Keratinocyte (primary cell): ENCODE measurements at regions not wholly inside any gene's neighbourhood (a gene's known extent, or its start where the extent isn't known, plus 50 kb on each side); places are given as distances from the start of the nearest gene placed in this dataset.

Experiments
- DNase-seq: peaks from one replicate; pipeline ENCODE4 v3.0.0-alpha.2; 2011; ENCODE audit warnings: low read depth, missing footprints, low spot score
- FAIRE-seq: peaks from 2 replicates; lab custom pipeline; 2011; peaks lifted over from hg19 to GRCh38; lab: Jason Lieb, UNC
- H2AFZ ChIP-seq: 2 replicates; pipeline ENCODE4 v1.6.0; 2012; ENCODE audit warnings: low read length, control low read depth, inconsistent platforms; ENCODE audit not compliant: control insufficient read depth
- H3K27ac ChIP-seq: 2 replicates; pipeline ENCODE4 v1.5.1; 2011; ENCODE audit warnings: low read length; ENCODE audit not compliant: control insufficient read depth, insufficient read depth
- H3K27me3 ChIP-seq: 3 replicates; pipeline ENCODE4 v1.6.0; 2011; ENCODE audit warnings: low read length; ENCODE audit not compliant: control insufficient read depth, insufficient read depth; ENCODE audit errors: extremely low read depth
- H3K36me3 ChIP-seq, 2 experiments: 2 replicates in 1 of 2; 3 replicates in 1 of 2; pipeline ENCODE4 v1.5.1; 2011; ENCODE audit warnings: low read length in 2 of 2, mild to moderate bottlenecking in 1 of 2; ENCODE audit not compliant: control insufficient read depth in 2 of 2, insufficient read depth in 2 of 2; ENCODE audit errors: extremely low read depth in 1 of 2
- H3K4me1 ChIP-seq: 3 replicates; pipeline ENCODE4 v1.5.1; 2011; ENCODE audit warnings: low read length; ENCODE audit not compliant: control insufficient read depth, insufficient read depth; ENCODE audit errors: extremely low read depth
- H3K4me2 ChIP-seq: 3 replicates; pipeline ENCODE4 v1.6.0; 2011; ENCODE audit warnings: low read depth, low read length; ENCODE audit not compliant: control insufficient read depth, insufficient read depth; ENCODE audit errors: extremely low read depth
- H3K4me3 ChIP-seq, 3 experiments: fragments of 200-600 bp in 1 of 3; sonication (generic) in 1 of 3; 2 replicates in 2 of 3; 3 replicates in 1 of 3; pipeline ENCODE4 v1.5.1; 2011 to 2016; ENCODE audit warnings: low read length in 3 of 3, mild to moderate bottlenecking in 3 of 3, control low read depth in 2 of 3, inconsistent platforms in 1 of 3, low read depth in 1 of 3, mixed read lengths in 1 of 3, mixed run types in 1 of 3, moderate library complexity in 1 of 3; ENCODE audit not compliant: control insufficient read depth in 2 of 3, insufficient read depth in 2 of 3; ENCODE audit errors: extremely low read depth in 1 of 3
- H3K79me2 ChIP-seq: 2 replicates; pipeline ENCODE4 v1.6.0; 2012; ENCODE audit warnings: low read length; ENCODE audit not compliant: control insufficient read depth, insufficient read depth
- H3K9ac ChIP-seq: 3 replicates; pipeline ENCODE4 v1.6.0; 2011; ENCODE audit warnings: low read length; ENCODE audit not compliant: control insufficient read depth, insufficient read depth; ENCODE audit errors: extremely low read depth
- H3K9me1 ChIP-seq: 3 replicates; pipeline ENCODE4 v1.6.0; 2011; ENCODE audit warnings: low read length; ENCODE audit not compliant: control insufficient read depth, insufficient read depth; ENCODE audit errors: extremely low read depth
- H3K9me3 ChIP-seq: 2 replicates; pipeline ENCODE4 v1.5.1; 2012; ENCODE audit warnings: low read depth, low read length; ENCODE audit not compliant: control insufficient read depth
- H4K20me1 ChIP-seq: 3 replicates; pipeline ENCODE4 v1.6.0; 2011; ENCODE audit warnings: low read length; ENCODE audit not compliant: control insufficient read depth, insufficient read depth; ENCODE audit errors: extremely low read depth
- EZH2 ChIP-seq: IDR thresholded peaks from one replicate; pipeline ENCODE4 v1.6.1; 2012; ENCODE audit warnings: inconsistent platforms, mild to moderate bottlenecking, low read length, moderate library complexity
- dilution Hi-C: fragments of 300-500 bp; cut with MboI; formaldehyde crosslinking; loops from one replicate; pipeline ENCODE4 v1.7.0; 2020; ENCODE audit warnings: low sequenced_read_pairs; ENCODE audit not compliant: extremely low pct_ligation_motif_present
- TF ChIP-seq, protein P1 (sequence below), 3 experiments: IDR thresholded peaks in 1 of 3; conservative IDR thresholded peaks in 1 of 3; optimal IDR thresholded peaks in 1 of 3; 2 replicates in 2 of 3; 3 replicates in 1 of 3; pipeline versions ENCODE3 to v1.5.1; 2011; ENCODE audit warnings: low read length in 3 of 3, mild to moderate bottlenecking in 3 of 3, moderate library complexity in 2 of 3, control low read depth in 1 of 3, inconsistent platforms in 1 of 3; ENCODE audit not compliant: insufficient read depth in 2 of 3; ENCODE audit errors: extremely low read depth in 1 of 3

DNA sequence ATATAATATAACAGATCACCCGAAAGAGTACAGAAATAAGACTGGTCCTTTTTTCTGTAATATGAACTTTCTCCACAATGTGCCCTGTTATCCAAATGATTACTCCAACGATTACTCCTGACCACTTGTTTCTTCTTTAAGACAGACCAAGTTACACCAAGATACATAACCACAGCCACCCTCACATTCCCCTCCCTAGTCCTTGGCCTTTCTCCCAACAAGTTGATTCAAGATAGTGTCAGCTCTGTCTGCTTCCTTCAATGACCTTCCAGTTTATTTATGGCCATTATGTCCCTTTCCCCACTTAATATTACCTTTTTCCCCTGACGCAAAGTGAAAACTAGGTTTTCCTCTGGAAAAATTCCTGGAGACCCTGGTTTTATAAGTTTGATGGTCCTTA lies 397.2 kb downstream of the FAM47B start:
- Histone ChIP-seq H3K36me3 (no peaks in the 10 kb centered on the region), H3K9me3 (no peaks in the 10 kb centered on the region), H4K20me1 (no peaks in the 10 kb centered on the region), H3K9ac (no peak overlapping the region), H2AFZ (no peak overlapping the region), H3K9me1 (no peaks in the 10 kb centered on the region), H3K4me1 (no peaks in the 10 kb centered on the region), H3K4me2 (no peak overlapping the region), H3K4me3 (no peak overlapping the region), H3K27ac (no peak overlapping the region), H3K79me2 (no peaks in the 10 kb centered on the region), H3K27me3 (no peaks in the 10 kb centered on the region)
- dilution Hi-C loops = no loop called here
- DNase-seq = no peak
- no peak for FAIRE-seq
- no peak for TF ChIP-seq EZH2
- TF ChIP-seq, protein P1, sequence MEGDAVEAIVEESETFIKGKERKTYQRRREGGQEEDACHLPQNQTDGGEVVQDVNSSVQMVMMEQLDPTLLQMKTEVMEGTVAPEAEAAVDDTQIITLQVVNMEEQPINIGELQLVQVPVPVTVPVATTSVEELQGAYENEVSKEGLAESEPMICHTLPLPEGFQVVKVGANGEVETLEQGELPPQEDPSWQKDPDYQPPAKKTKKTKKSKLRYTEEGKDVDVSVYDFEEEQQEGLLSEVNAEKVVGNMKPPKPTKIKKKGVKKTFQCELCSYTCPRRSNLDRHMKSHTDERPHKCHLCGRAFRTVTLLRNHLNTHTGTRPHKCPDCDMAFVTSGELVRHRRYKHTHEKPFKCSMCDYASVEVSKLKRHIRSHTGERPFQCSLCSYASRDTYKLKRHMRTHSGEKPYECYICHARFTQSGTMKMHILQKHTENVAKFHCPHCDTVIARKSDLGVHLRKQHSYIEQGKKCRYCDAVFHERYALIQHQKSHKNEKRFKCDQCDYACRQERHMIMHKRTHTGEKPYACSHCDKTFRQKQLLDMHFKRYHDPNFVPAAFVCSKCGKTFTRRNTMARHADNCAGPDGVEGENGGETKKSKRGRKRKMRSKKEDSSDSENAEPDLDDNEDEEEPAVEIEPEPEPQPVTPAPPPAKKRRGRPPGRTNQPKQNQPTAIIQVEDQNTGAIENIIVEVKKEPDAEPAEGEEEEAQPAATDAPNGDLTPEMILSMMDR (optimal IDR thresholded peaks at IDR 0.05 in 1 of 3, IDR thresholded peaks at IDR 0.05 in 1 of 3, conservative IDR thresholded peaks at IDR 0.05 in 1 of 3; ENCODE audit: extremely low read depth in 1 of 3, insufficient read depth in 2 of 3, low read length in 3 of 3) = no peak

DNA sequence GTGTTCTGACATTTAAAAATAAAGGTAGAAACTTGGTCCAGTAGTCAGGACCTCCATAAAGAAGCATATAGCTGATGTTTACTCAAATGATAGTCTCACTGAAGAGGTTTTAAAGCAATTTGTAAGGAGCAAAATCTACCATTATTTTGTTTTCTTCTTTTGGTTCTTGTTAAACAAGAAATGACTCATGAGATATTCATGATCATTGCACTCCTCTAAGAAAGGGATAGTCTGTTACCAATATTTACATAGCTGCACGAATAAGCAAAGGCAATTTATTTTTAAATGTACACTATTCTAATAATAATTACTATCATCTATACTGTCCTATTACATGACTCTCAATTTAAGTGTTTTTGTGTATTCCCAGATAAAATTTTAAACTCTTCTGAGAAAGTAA lies 397.9 kb downstream of the FAM47B start:
- Histone ChIP-seq H2AFZ (no peak overlapping the region), H4K20me1 (no peaks in the 10 kb centered on the region), H3K79me2 (no peaks in the 10 kb centered on the region), H3K4me1 (no peaks in the 10 kb centered on the region), H3K4me2 (no peak overlapping the region), H3K4me3 (no peak overlapping the region), H3K9ac (no peak overlapping the region), H3K9me1 (no peaks in the 10 kb centered on the region), H3K27me3 (no peaks in the 10 kb centered on the region), H3K9me3 (no peaks in the 10 kb centered on the region), H3K36me3 (no peaks in the 10 kb centered on the region), H3K27ac (no peak overlapping the region)
- no peak for TF ChIP-seq EZH2
- TF ChIP-seq, protein P1 (optimal IDR thresholded peaks at IDR 0.05 in 1 of 3, IDR thresholded peaks at IDR 0.05 in 1 of 3, conservative IDR thresholded peaks at IDR 0.05 in 1 of 3; ENCODE audit: extremely low read depth in 1 of 3, insufficient read depth in 2 of 3, low read length in 3 of 3) = no peak
- FAIRE-seq (no peak), DNase-seq (no peak)
- dilution Hi-C loops = no loop called here
